ENCODE measurements at regions not wholly inside any gene's neighbourhood (a gene's known extent, or its start where the extent isn't known, plus 50 kb on each side); places are given as distances from the start of the nearest gene placed in this dataset.
"Not testable (repeated sequence)": the region's sequence is repeated elsewhere in the genome, so short reads cannot be mapped to it uniquely, and the experiment has no call there.

- no peaks in the 10 kb centered on the region for H3K4me1 ChIP-seq (ENCODE audit: control insufficient read depth, insufficient read depth, low read length)
- no peaks in the 10 kb centered on the region for H3K9me3 ChIP-seq (ENCODE audit: control insufficient read depth, low read length)
- no peaks in the 10 kb centered on the region for H3K36me3 ChIP-seq (ENCODE audit: control insufficient read depth, insufficient read depth, low read length)
- 94 to 95% methylated on average over 8 of the region's 8 CpGs for WGBS, 2 experiments
- no peaks in the 10 kb centered on the region for H3K27me3 ChIP-seq (ENCODE audit: control insufficient read depth, insufficient read depth, low read length, poor library complexity, severe bottlenecking)
- H3K4me3 ChIP-seq (ENCODE audit: insufficient read depth, low read depth, low read length) = no peak overlapping the region
- no peak overlapping the region for H3K27ac ChIP-seq (ENCODE audit: insufficient read depth, low read depth, low read length, poor library complexity, severe bottlenecking)
Observed at GRCh38 chr13:112261924-112262323, 114.2 kb upstream of the SPACA7 start.

DNA sequence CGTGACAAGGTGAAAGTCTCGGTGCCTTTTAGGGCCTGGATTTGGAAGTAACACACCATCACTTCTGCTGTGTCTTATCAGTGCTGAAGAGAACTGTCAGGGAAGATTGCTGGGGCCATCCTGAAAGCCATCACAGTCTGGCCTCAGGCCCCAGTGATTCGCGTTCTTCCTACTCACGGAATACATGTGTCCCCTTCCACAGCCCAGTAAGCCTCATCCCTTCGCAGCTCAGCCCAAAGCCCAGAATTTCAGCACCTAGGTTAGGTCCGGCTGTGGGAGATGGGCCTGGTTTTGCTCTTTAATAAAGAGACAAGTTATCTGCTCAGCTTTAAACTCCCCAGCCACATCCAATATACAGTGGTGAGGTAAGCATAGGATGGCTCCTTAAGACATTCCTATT is 113.0 kb upstream of the SPACA7 start:
- H3K9me3 ChIP-seq (ENCODE audit: control insufficient read depth, low read length) = no peaks in the 10 kb centered on the region
- H3K27me3 ChIP-seq (ENCODE audit: control insufficient read depth, insufficient read depth, low read length, poor library complexity, severe bottlenecking) = no peaks in the 10 kb centered on the region
- H3K4me1 ChIP-seq (ENCODE audit: control insufficient read depth, insufficient read depth, low read length) = no peaks in the 10 kb centered on the region
- H3K36me3 ChIP-seq (ENCODE audit: control insufficient read depth, insufficient read depth, low read length) = no peaks in the 10 kb centered on the region
- H3K27ac ChIP-seq (ENCODE audit: insufficient read depth, low read depth, low read length, poor library complexity, severe bottlenecking) = no peak overlapping the region
- no peak overlapping the region for H3K4me3 ChIP-seq (ENCODE audit: insufficient read depth, low read depth, low read length)
- 92 to 93% methylated on average over 7 of the region's 7 CpGs for WGBS, 2 experiments

- no peaks in the 10 kb centered on the region for H3K36me3 ChIP-seq (ENCODE audit: control insufficient read depth, insufficient read depth, low read length)
- no peaks in the 10 kb centered on the region for H3K9me3 ChIP-seq (ENCODE audit: control insufficient read depth, low read length)
- no peaks in the 10 kb centered on the region for H3K4me1 ChIP-seq (ENCODE audit: control insufficient read depth, insufficient read depth, low read length)
- H3K4me3 ChIP-seq (ENCODE audit: insufficient read depth, low read depth, low read length) = no peak overlapping the region
- no peaks in the 10 kb centered on the region for H3K27me3 ChIP-seq (ENCODE audit: control insufficient read depth, insufficient read depth, low read length, poor library complexity, severe bottlenecking)
- WGBS, 2 experiments = 100% methylated on average over 2 of the region's 3 CpGs; no CpG with 5 or more reads in 1 of the 2 experiments
- H3K27ac ChIP-seq (ENCODE audit: insufficient read depth, low read depth, low read length, poor library complexity, severe bottlenecking) = no peak overlapping the region
Observed at GRCh38 chr13:112267660-112268059, 108.5 kb upstream of the SPACA7 start.

DNA sequence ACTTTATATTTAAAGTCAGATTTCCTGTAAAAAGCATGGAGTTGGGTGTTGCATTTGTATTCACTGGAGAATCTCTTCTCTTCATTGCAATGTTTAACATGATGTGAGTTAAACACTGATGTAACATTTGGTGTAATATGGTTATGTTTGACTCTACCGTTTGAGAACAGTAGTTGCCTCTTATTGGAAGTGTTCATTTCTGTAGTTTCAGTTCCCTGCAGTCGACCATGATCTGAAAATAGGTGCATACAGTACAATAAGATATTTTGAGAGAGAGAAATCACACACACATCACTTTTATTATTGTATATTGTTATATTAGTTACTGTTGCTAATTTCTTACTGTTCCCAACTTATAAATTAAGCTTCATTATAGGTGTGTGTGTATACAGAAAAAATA is 105.2 kb upstream of the SPACA7 start:
- no peak overlapping the region for H3K27ac ChIP-seq (ENCODE audit: insufficient read depth, low read depth, low read length, poor library complexity, severe bottlenecking)
- no peak overlapping the region for H3K4me3 ChIP-seq (ENCODE audit: insufficient read depth, low read depth, low read length)
- no peaks in the 10 kb centered on the region for H3K27me3 ChIP-seq (ENCODE audit: control insufficient read depth, insufficient read depth, low read length, poor library complexity, severe bottlenecking)
- no peaks in the 10 kb centered on the region for H3K9me3 ChIP-seq (ENCODE audit: control insufficient read depth, low read length)
- H3K4me1 ChIP-seq (ENCODE audit: control insufficient read depth, insufficient read depth, low read length) = no peaks in the 10 kb centered on the region
- 78 to 80% methylated on average over 1 of the region's 2 CpGs for WGBS, 2 experiments
- no peaks in the 10 kb centered on the region for H3K36me3 ChIP-seq (ENCODE audit: control insufficient read depth, insufficient read depth, low read length)

DNA sequence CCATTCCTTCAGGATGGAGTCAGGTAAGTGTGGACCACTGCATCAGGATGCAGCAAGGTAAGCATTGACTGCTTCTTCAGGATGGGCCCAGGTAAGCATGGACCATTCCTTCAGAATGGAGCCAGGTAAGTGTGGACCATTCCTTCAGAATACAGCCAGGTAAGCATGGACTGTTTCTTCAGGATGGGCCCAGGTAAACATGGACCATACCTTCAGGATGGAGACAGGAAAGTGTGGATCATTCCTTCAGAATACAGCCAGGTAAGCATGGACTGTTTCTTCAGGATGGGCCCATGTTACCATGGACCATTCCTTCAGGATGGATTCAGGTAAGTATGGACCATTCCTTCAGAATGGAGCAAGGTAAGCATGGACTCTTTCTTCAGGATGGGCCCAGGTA is 89.4 kb upstream of the SPACA7 start:
- not testable (repeated sequence) for H3K9me3 ChIP-seq (ENCODE audit: control insufficient read depth, low read length); H3K4me1 ChIP-seq (ENCODE audit: control insufficient read depth, insufficient read depth, low read length); H3K36me3 ChIP-seq (ENCODE audit: control insufficient read depth, insufficient read depth, low read length); H3K4me3 ChIP-seq (ENCODE audit: insufficient read depth, low read depth, low read length); H3K27me3 ChIP-seq (ENCODE audit: control insufficient read depth, insufficient read depth, low read length, poor library complexity, severe bottlenecking); H3K27ac ChIP-seq (ENCODE audit: insufficient read depth, low read depth, low read length, poor library complexity, severe bottlenecking)

- WGBS, 2 experiments = 92 to 94% methylated on average over 7 of the region's 7 CpGs
- Histone ChIP-seq H3K4me1 (ENCODE audit: control insufficient read depth, insufficient read depth, low read length) (peaks cover 4% of the 10 kb centered on the region), H3K4me3 (ENCODE audit: insufficient read depth, low read depth, low read length) (no peak overlapping the region), H3K36me3 (ENCODE audit: control insufficient read depth, insufficient read depth, low read length) (no peaks in the 10 kb centered on the region), H3K27me3 (ENCODE audit: control insufficient read depth, insufficient read depth, low read length, poor library complexity, severe bottlenecking) (no peaks in the 10 kb centered on the region), H3K27ac (ENCODE audit: insufficient read depth, low read depth, low read length, poor library complexity, severe bottlenecking) (no peak overlapping the region), H3K9me3 (ENCODE audit: control insufficient read depth, low read length) (no peaks in the 10 kb centered on the region)
Observed at GRCh38 chr13:112320303-112320702, 55.9 kb upstream of the SPACA7 start.

GRCh38 chr13:112322557-112322956 is 53.6 kb upstream of the SPACA7 start:
- WGBS, 2 experiments = 95% methylated on average over 12 of the region's 12 CpGs
- Histone ChIP-seq H3K4me3 (ENCODE audit: insufficient read depth, low read depth, low read length) (no peak overlapping the region), H3K9me3 (ENCODE audit: control insufficient read depth, low read length) (no peaks in the 10 kb centered on the region), H3K36me3 (ENCODE audit: control insufficient read depth, insufficient read depth, low read length) (no peaks in the 10 kb centered on the region), H3K27me3 (ENCODE audit: control insufficient read depth, insufficient read depth, low read length, poor library complexity, severe bottlenecking) (no peaks in the 10 kb centered on the region), H3K4me1 (ENCODE audit: control insufficient read depth, insufficient read depth, low read length) (peaks cover 4% of the 10 kb centered on the region), H3K27ac (ENCODE audit: insufficient read depth, low read depth, low read length, poor library complexity, severe bottlenecking) (no peak overlapping the region)

DNA sequence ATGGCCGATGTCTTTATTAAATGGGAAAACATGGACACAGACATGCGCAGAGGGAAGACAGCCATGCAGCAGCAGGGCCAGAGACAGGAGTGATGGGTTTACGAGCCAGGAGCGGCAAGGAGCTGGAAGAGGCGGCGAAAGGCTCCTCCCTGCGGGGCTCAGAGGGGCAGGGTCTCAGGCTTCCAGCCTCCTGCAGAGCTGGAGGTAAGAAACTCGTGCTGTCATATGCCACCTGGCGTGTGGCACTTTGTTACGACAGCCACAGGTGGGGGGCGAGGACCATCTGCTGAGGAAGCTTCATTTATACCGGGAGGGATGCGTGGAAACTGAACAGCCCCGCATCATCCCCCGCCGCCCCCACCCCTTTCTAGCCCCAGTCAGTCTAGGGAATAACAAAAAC is 52.0 kb upstream of the SPACA7 start:
- Histone ChIP-seq H3K9me3 (ENCODE audit: control insufficient read depth, low read length) (no peaks in the 10 kb centered on the region), H3K27me3 (ENCODE audit: control insufficient read depth, insufficient read depth, low read length, poor library complexity, severe bottlenecking) (no peaks in the 10 kb centered on the region), H3K27ac (ENCODE audit: insufficient read depth, low read depth, low read length, poor library complexity, severe bottlenecking) (no peak overlapping the region), H3K36me3 (ENCODE audit: control insufficient read depth, insufficient read depth, low read length) (no peaks in the 10 kb centered on the region), H3K4me1 (ENCODE audit: control insufficient read depth, insufficient read depth, low read length) (peaks cover 4% of the 10 kb centered on the region), H3K4me3 (ENCODE audit: insufficient read depth, low read depth, low read length) (no peak overlapping the region)
- WGBS, 2 experiments = 49 to 50% methylated on average over 16 of the region's 16 CpGs

GRCh38 chr13:112325142-112325808 is 50.9 kb upstream of the SPACA7 start:
- no peaks in the 10 kb centered on the region for H3K27me3 ChIP-seq (ENCODE audit: control insufficient read depth, insufficient read depth, low read length, poor library complexity, severe bottlenecking)
- H3K27ac ChIP-seq (ENCODE audit: insufficient read depth, low read depth, low read length, poor library complexity, severe bottlenecking) = no peak overlapping the region
- no peak overlapping the region for H3K4me3 ChIP-seq (ENCODE audit: insufficient read depth, low read depth, low read length)
- no peaks in the 10 kb centered on the region for H3K36me3 ChIP-seq (ENCODE audit: control insufficient read depth, insufficient read depth, low read length)
- peaks cover 4% of the 10 kb centered on the region for H3K4me1 ChIP-seq (ENCODE audit: control insufficient read depth, insufficient read depth, low read length)
- no peaks in the 10 kb centered on the region for H3K9me3 ChIP-seq (ENCODE audit: control insufficient read depth, low read length)
- WGBS, 2 experiments = 86 to 87% methylated on average over 26 of the region's 26 CpGs

- H3K4me1 ChIP-seq (ENCODE audit: control insufficient read depth, insufficient read depth, low read length) = peaks cover 4% of the 10 kb centered on the region
- H3K27me3 ChIP-seq (ENCODE audit: control insufficient read depth, insufficient read depth, low read length, poor library complexity, severe bottlenecking) = no peaks in the 10 kb centered on the region
- H3K4me3 ChIP-seq (ENCODE audit: insufficient read depth, low read depth, low read length) = no peak overlapping the region
- WGBS, 2 experiments = 93% methylated on average over 26 of the region's 26 CpGs
- no peaks in the 10 kb centered on the region for H3K36me3 ChIP-seq (ENCODE audit: control insufficient read depth, insufficient read depth, low read length)
- no peaks in the 10 kb centered on the region for H3K9me3 ChIP-seq (ENCODE audit: control insufficient read depth, low read length)
- H3K27ac ChIP-seq (ENCODE audit: insufficient read depth, low read depth, low read length, poor library complexity, severe bottlenecking) = no peak overlapping the region
Observed at GRCh38 chr13:112325920-112326645, 50.1 kb upstream of the SPACA7 start.

All from ectodermal cell (in vitro differentiated cells).